Heart left ventricle (tissue), 16 donors: ENCODE measurements at regions not wholly inside any gene's neighbourhood (a gene's known extent, or its start where the extent isn't known, plus 50 kb on each side); places are given as distances from the start of the nearest gene placed in this dataset.

Experiments
- ATAC-seq, 4 donors: fragments of 200-7000 bp; cut with Tn5 transposase; one replicate each; pipeline ENCODE4 v1.9.1; 2020 to 2022; ENCODE audit warnings: moderate library complexity in 4 of 4, mild to moderate bottlenecking in 3 of 4, moderate number of reproducible peaks in 1 of 4
- DNase-seq, 5 donors: peaks; one replicate each; pipeline ENCODE4 v3.0.0-alpha.2; 2020
- H3K27ac ChIP-seq, 12 donors: fragments of 200-600 bp; sonication (generic) in 4 of 12; one replicate each; pipeline versions ENCODE4 v1.5.0 to v1.8.0; 2016 to 2022; ENCODE audit warnings: mild to moderate bottlenecking in 2 of 12
- H3K27me3 ChIP-seq, 9 donors: fragments of 200-600 bp; sonication (generic) in 2 of 9; one replicate each; pipeline versions ENCODE4 v1.5.1 to v1.8.0; 2016 to 2022; ENCODE audit warnings: mild to moderate bottlenecking in 3 of 9
- H3K36me3 ChIP-seq, 9 donors: fragments of 200-600 bp; sonication (generic) in 2 of 9; one replicate each; pipeline versions ENCODE4 v1.5.0 to v1.8.0; 2018 to 2022; ENCODE audit warnings: mild to moderate bottlenecking in 2 of 9
- H3K4me1 ChIP-seq, 12 donors: fragments of 200-600 bp; sonication (generic) in 4 of 12; one replicate each; pipeline versions ENCODE4 v1.5.0 to v1.8.0; 2016 to 2022; ENCODE audit warnings: mild to moderate bottlenecking in 3 of 12
- H3K4me3 ChIP-seq, 12 donors: fragments of 200-600 bp; sonication (generic) in 4 of 12; one replicate each; pipeline versions ENCODE4 v1.5.0 to v1.8.0; 2017 to 2022; ENCODE audit warnings: mild to moderate bottlenecking in 9 of 12, moderate library complexity in 4 of 12
- H3K9me3 ChIP-seq, 12 donors: fragments of 200-600 bp; sonication (generic) in 4 of 12; one replicate each; pipeline versions ENCODE4 v1.5.0 to v1.8.0; 2016 to 2022; ENCODE audit warnings: mild to moderate bottlenecking in 1 of 12
- CTCF ChIP-seq, 12 donors: fragments of 200-600 bp; sonication (generic) in 4 of 12; IDR thresholded peaks; one replicate each; pipeline versions ENCODE4 v1.5.0 to v1.8.0; 2018 to 2022; ENCODE audit warnings: antibody characterized with exemption in 12 of 12, mild to moderate bottlenecking in 5 of 12
- POLR2A ChIP-seq, 2 donors: fragments of 450-650 bp; IDR thresholded peaks; one replicate each; pipeline ENCODE4 v1.6.1; 2017; ENCODE audit warnings: antibody characterized with exemption in 2 of 2, mild to moderate bottlenecking in 2 of 2, moderate library complexity in 2 of 2
- WGBS, 4 donors: extraction: QIAGEN DNeasy Blood & Tissue Kit in 2 of 4; methylation state at CpG; one replicate each; pipeline versions ENCODE4 v1.1.5 to v1.1.7; 2013 to 2018; 5-methylcytosine and 5-hydroxymethylcytosine counted together
- intact Hi-C, 10 donors: fragments of 100-400 bp; cut with DNase I; formaldehyde crosslinking; loops; one replicate each; pipeline versions ENCODE4 v1.11.1 to v1.14.2; 2022
- donor health status: ischemic (EF 13 %, LVEDD 7.1; RV severe dilation, severe dysfunction).
- donor health status: healthy with polysubstance abuse.
- donor health status: DM: no; HTN: yes; CAD: no.
- donor health status: DM: no; HTN: no; CAD: no.
- donor health status: ischemic (EF 25% LVEDD 6.9; RV normal size, moderate dysfunction).
- donor health status: ischemic (EF 25% LVEDD 5.7; RV mildly dilated, moderate dysfunction).
- donor health status: healthy.
- donor health status: DM: yes; HTN: yes; CAD: no.
- donor health status: ischemic (EF 35%, LVEDD 5.7; RV mildly dilated, moderate dysfunction).
- donor health status: nonischemic (EF 11% LVEDD 7.7; RV severe dilation, severe dysfunction).
- donor health status: DM: yes; HTN: yes; CAD: no.
- donor health status: PGD.
- donor health status: ischemic (EF 29% LVEDD 5.4; RV normal size, mild dysfunction).
- donor health status: nonischemic (EF 23%, LVEDD 6.1; RV moderate dilation, normal function).

GRCh38 chr5:101163088-101163487, 260.0 kb upstream of the ST8SIA4 start:
- ATAC-seq (no peak), DNase-seq (no peak)
- 69 to 89% (median 86%) methylated on average over 3 to 4 of the region's 4 CpGs for WGBS, 4 donors
- TF ChIP-seq CTCF (IDR thresholded peaks at IDR 0.05) (no peak), POLR2A (IDR thresholded peaks at IDR 0.05) (no peak)
- Histone ChIP-seq H3K9me3 (peaks cover 0 to 12% (median 0%) of the 10 kb centered on the region in 12 donors), H3K4me1 (peaks cover 0 to 7% (median 2%) of the 10 kb centered on the region in 12 donors), H3K4me3 (no peak overlapping the region), H3K27me3 (no peaks in the 10 kb centered on the region), H3K27ac (no peak overlapping the region), H3K36me3 (no peaks in the 10 kb centered on the region)
- intact Hi-C loops, result no loop called here

- TF ChIP-seq POLR2A (IDR thresholded peaks at IDR 0.05) (no peak), CTCF (IDR thresholded peaks at IDR 0.05) (no peak)
Measured at GRCh38 chr5:101160002-101160401, 256.9 kb upstream of the ST8SIA4 start.

GRCh38 chr5:101159006-101159405, 255.9 kb upstream of the ST8SIA4 start:
- H3K27ac ChIP-seq, result no peak overlapping the region
- peaks cover 0 to 3% (median 0%) of the 10 kb centered on the region in 12 donors for H3K9me3 ChIP-seq
- peaks cover 0 to 7% (median 2%) of the 10 kb centered on the region in 12 donors for H3K4me1 ChIP-seq
- DNase-seq, result no peak
- H3K36me3 ChIP-seq, result no peaks in the 10 kb centered on the region
- no peak for TF ChIP-seq POLR2A (IDR thresholded peaks at IDR 0.05)
- WGBS, 4 donors, result 73 to 76% (median 74%) methylated on average over 2 of the region's 2 CpGs
- no peak overlapping the region for H3K4me3 ChIP-seq
- H3K27me3 ChIP-seq, result no peaks in the 10 kb centered on the region
- no peak for ATAC-seq
- intact Hi-C loops, result no loop called here

More at GRCh38 chr5:101160002-101160401, 256.9 kb upstream of the ST8SIA4 start:
- no peaks in the 10 kb centered on the region for H3K36me3 ChIP-seq
- no peak overlapping the region for H3K4me3 ChIP-seq
- no peak for DNase-seq
- whole genome bisulfite sequencing, 4 donors, result 39 to 61% (median 47%) methylated on average over 1 of the region's 1 CpG
- intact Hi-C loops, result no loop called here
- no peak for ATAC-seq
- peak overlapping the region in 1 of 12 donors; percentile 21 for H3K27ac ChIP-seq
- H3K9me3 ChIP-seq, result peaks cover 0 to 6% (median 0%) of the 10 kb centered on the region in 12 donors
- H3K27me3 ChIP-seq, result no peaks in the 10 kb centered on the region
- H3K4me1 ChIP-seq, result peaks cover 0 to 7% (median 2%) of the 10 kb centered on the region in 12 donors

GRCh38 chr5:101153526-101153925, 250.4 kb upstream of the ST8SIA4 start:
- Histone ChIP-seq H3K4me1 (no peaks in the 10 kb centered on the region), H3K4me3 (no peak overlapping the region), H3K9me3 (no peaks in the 10 kb centered on the region), H3K27me3 (no peaks in the 10 kb centered on the region), H3K27ac (no peak overlapping the region), H3K36me3 (no peaks in the 10 kb centered on the region)
- WGBS, 4 donors, result 85 to 95% (median 89%) methylated on average over 1 of the region's 1 CpG
- intact Hi-C loops, result no loop called here
- no peak for ATAC-seq
- no peak for DNase-seq
- TF ChIP-seq CTCF (IDR thresholded peaks at IDR 0.05), result no peak
- TF ChIP-seq POLR2A (IDR thresholded peaks at IDR 0.05), result no peak

GRCh38 chr5:101143526-101143925, 240.4 kb upstream of the ST8SIA4 start:
- no peak overlapping the region for H3K4me3 ChIP-seq
- H3K27ac ChIP-seq, result no peak overlapping the region
- DNase-seq (no peak), ATAC-seq (no peak)
- no peak for TF ChIP-seq CTCF (IDR thresholded peaks at IDR 0.05)
- TF ChIP-seq POLR2A (IDR thresholded peaks at IDR 0.05), result no peak
- intact Hi-C loops, result no loop called here
- H3K27me3 ChIP-seq, result no peaks in the 10 kb centered on the region
- H3K9me3 ChIP-seq, result peaks cover 0 to 13% (median 0%) of the 10 kb centered on the region in 12 donors
- no peaks in the 10 kb centered on the region for H3K4me1 ChIP-seq
- no peaks in the 10 kb centered on the region for H3K36me3 ChIP-seq
